OCI-LY1 (cell line): ENCODE measurements at regions not wholly inside any gene's neighbourhood (a gene's known extent, or its start where the extent isn't known, plus 50 kb on each side); places are given as distances from the start of the nearest gene placed in this dataset.

Source experiments
- H2AFZ ChIP-seq: fragments of 200-600 bp; sonication (generic), shearing (Covaris generic); 2 replicates; pipeline ENCODE4 v1.6.0; 2014; ENCODE audit warnings: antibody characterized with exemption, mild to moderate bottlenecking, low read length
- H3F3A ChIP-seq: fragments of 200-600 bp; sonication (generic), shearing (Covaris generic); 2 replicates; pipeline ENCODE4 v1.6.0; 2014; ENCODE audit warnings: mild to moderate bottlenecking, antibody characterized with exemption, low read length, moderate library complexity; ENCODE audit not compliant: insufficient read depth
- H3K27ac ChIP-seq: fragments of 200-600 bp; sonication (generic); 2 replicates; pipeline ENCODE4 v1.5.1; 2014; ENCODE audit warnings: low read length, mixed run types, mild to moderate bottlenecking, low read depth; ENCODE audit not compliant: poor library complexity, severe bottlenecking
- H3K27me3 ChIP-seq: fragments of 200-600 bp; sonication (generic); 2 replicates; pipeline ENCODE4 v1.6.0; 2014; ENCODE audit warnings: antibody characterized with exemption, mild to moderate bottlenecking, low read length, moderate library complexity; ENCODE audit not compliant: insufficient read depth
- H3K36me3 ChIP-seq: fragments of 200-600 bp; sonication (generic); 2 replicates; pipeline ENCODE4 v1.6.1; 2014; ENCODE audit warnings: mild to moderate bottlenecking, antibody characterized with exemption, low read length, moderate library complexity, mixed read lengths; ENCODE audit not compliant: insufficient read depth
- H3K4me1 ChIP-seq: fragments of 200-600 bp; sonication (generic); 2 replicates; pipeline ENCODE4 v1.5.1; 2014; ENCODE audit warnings: mild to moderate bottlenecking, low read length, moderate library complexity; ENCODE audit not compliant: insufficient read depth, severe bottlenecking
- H3K4me2 ChIP-seq: fragments of 200-600 bp; sonication (generic), shearing (Covaris generic); 2 replicates; pipeline ENCODE4 v1.6.1; 2014; ENCODE audit warnings: low read length
- H3K4me3 ChIP-seq: fragments of 200-600 bp; sonication (generic); 2 replicates; pipeline ENCODE4 v1.5.1; 2014; ENCODE audit warnings: low read length, low read depth, mild to moderate bottlenecking, mixed read lengths; ENCODE audit not compliant: poor library complexity, severe bottlenecking
- H3K79me2 ChIP-seq: fragments of 200-600 bp; shearing (Covaris generic); 2 replicates; pipeline ENCODE4 v1.6.1; 2016; ENCODE audit warnings: mixed run types, low read length, mixed read lengths; ENCODE audit not compliant: insufficient read depth
- H3K9ac ChIP-seq: fragments of 200-600 bp; sonication (generic), shearing (Covaris generic); 2 replicates; pipeline ENCODE4 v1.6.1; 2014; ENCODE audit warnings: mild to moderate bottlenecking, low read length, mixed read lengths
- H3K9me2 ChIP-seq: fragments of 200-600 bp; sonication (generic), shearing (Covaris generic); 2 replicates; pipeline ENCODE4 v1.6.1; 2014; ENCODE audit warnings: low read depth, mild to moderate bottlenecking, low read length, mixed read lengths
- H3K9me3 ChIP-seq: fragments of 200-600 bp; shearing (Covaris generic); 2 replicates; pipeline ENCODE4 v1.6.1; 2014; ENCODE audit warnings: low read length, mixed read lengths
- H4K20me1 ChIP-seq: fragments of 200-600 bp; sonication (generic), shearing (Covaris generic); 2 replicates; pipeline ENCODE4 v1.6.0; 2016; ENCODE audit warnings: mild to moderate bottlenecking, low read length; ENCODE audit not compliant: insufficient read depth
- EZH2 ChIP-seq: fragments of 200-600 bp; sonication (generic), shearing (Covaris generic); IDR thresholded peaks from 2 replicates; pipeline ENCODE4 v1.8.0; 2017; ENCODE audit warnings: borderline replicate concordance, mixed run types, mild to moderate bottlenecking, antibody characterized with exemption, low read length, moderate library complexity, mixed read lengths
- TF ChIP-seq, protein P1 (sequence below): fragments of 200-600 bp; sonication (generic), shearing (Covaris generic); IDR thresholded peaks from 2 replicates; pipeline ENCODE4 v1.5.1; 2017; ENCODE audit warnings: mild to moderate bottlenecking, antibody characterized with exemption, low read length, moderate library complexity, mixed read lengths

DNA sequence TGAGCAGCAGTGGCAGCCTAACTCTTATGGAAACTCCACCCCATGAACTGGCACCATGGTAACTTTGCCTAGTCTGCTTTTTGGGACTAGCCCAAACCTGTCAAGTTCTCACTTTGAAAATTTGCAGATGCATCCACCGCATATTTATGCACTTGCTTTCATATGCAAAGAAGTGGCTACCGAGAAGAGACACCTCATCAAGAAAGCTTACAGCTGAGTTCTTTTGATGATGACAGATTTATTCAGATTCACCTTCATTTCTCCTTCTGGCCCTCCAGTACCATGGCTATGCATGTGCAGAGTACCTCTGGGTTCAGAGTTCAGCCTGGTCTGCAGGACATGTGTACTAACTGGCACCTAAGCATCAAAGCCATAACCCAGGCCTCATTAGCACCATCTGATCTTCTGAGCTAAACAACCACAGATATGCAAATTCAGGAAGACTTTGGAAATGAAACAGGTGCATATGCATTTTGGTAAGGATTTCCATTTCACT, 154.3 kb upstream of the TENT5A start:
- Histone ChIP-seq H3K4me2 (no peak overlapping the region), H3K9me2 (no peaks in the 10 kb centered on the region), H3K4me1 (no peaks in the 10 kb centered on the region), H3K36me3 (no peaks in the 10 kb centered on the region), H3K9me3 (no peaks in the 10 kb centered on the region), H3K27ac (no peak overlapping the region), H3K9ac (no peak overlapping the region), H3K79me2 (no peaks in the 10 kb centered on the region), H3F3A (no peaks in the 10 kb centered on the region), H3K27me3 (no peaks in the 10 kb centered on the region), H2AFZ (no peak overlapping the region), H3K4me3 (no peak overlapping the region), H4K20me1 (no peaks in the 10 kb centered on the region)
- TF ChIP-seq, protein P1, sequence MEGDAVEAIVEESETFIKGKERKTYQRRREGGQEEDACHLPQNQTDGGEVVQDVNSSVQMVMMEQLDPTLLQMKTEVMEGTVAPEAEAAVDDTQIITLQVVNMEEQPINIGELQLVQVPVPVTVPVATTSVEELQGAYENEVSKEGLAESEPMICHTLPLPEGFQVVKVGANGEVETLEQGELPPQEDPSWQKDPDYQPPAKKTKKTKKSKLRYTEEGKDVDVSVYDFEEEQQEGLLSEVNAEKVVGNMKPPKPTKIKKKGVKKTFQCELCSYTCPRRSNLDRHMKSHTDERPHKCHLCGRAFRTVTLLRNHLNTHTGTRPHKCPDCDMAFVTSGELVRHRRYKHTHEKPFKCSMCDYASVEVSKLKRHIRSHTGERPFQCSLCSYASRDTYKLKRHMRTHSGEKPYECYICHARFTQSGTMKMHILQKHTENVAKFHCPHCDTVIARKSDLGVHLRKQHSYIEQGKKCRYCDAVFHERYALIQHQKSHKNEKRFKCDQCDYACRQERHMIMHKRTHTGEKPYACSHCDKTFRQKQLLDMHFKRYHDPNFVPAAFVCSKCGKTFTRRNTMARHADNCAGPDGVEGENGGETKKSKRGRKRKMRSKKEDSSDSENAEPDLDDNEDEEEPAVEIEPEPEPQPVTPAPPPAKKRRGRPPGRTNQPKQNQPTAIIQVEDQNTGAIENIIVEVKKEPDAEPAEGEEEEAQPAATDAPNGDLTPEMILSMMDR: no peak
- TF ChIP-seq EZH2: no peak

DNA sequence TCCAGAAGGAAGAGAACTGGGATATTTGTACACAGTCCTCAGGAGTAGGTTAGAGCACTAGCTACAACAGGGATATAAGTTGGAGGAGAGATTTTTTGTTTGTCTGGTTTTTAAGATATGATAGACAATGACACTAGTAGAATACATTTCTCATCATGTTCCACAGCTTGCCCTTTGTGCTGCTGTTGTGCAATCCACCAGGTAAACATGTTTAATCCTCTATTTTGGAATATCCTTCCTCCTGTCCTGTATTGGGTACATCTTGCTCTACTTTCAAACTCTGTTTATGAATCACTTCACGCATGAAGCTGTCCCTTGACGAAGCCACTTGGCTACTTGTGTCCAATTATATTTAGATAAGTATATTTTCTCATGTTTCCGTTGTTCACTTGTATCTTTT, 153.6 kb upstream of the TENT5A start:
- H3K79me2 ChIP-seq: no peaks in the 10 kb centered on the region
- no peaks in the 10 kb centered on the region for H3K4me1 ChIP-seq
- TF ChIP-seq EZH2: no peak
- TF ChIP-seq, protein P1: no peak
- no peaks in the 10 kb centered on the region for H3K9me3 ChIP-seq
- no peaks in the 10 kb centered on the region for H3K36me3 ChIP-seq
- H3K27ac ChIP-seq: no peak overlapping the region
- no peak overlapping the region for H2AFZ ChIP-seq
- H3K27me3 ChIP-seq: no peaks in the 10 kb centered on the region
- H3K9me2 ChIP-seq: no peaks in the 10 kb centered on the region
- no peak overlapping the region for H3K9ac ChIP-seq
- H3F3A ChIP-seq: no peaks in the 10 kb centered on the region
- no peak overlapping the region for H3K4me3 ChIP-seq
- no peaks in the 10 kb centered on the region for H4K20me1 ChIP-seq
- H3K4me2 ChIP-seq: no peak overlapping the region

DNA sequence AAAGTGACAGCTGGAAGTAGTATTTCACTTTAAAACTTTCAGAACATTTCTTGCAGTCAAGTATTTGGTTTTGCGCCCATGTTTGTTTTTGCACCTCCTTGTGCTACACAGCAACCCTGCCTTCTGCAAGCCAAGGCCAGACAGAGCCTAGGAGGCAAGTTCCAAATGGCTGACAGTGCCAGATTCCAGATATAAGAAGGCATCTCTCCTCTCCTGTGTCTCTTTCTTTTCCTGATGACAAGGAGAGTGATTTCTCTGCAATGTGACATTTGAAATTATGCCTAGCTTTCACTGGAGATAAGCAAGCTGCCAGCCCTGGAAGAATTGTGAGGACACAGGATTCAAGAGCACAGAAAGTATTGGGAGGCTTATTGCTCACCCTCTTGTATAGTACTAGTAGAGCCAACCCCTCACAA, 149.1 kb upstream of the TENT5A start:
- Histone ChIP-seq H3K9me3 (no peaks in the 10 kb centered on the region), H3K27ac (no peak overlapping the region), H3K9ac (no peak overlapping the region), H3K4me1 (no peaks in the 10 kb centered on the region), H3K27me3 (no peaks in the 10 kb centered on the region), H3K4me3 (no peak overlapping the region), H3K79me2 (no peaks in the 10 kb centered on the region), H3F3A (no peaks in the 10 kb centered on the region), H3K36me3 (no peaks in the 10 kb centered on the region), H2AFZ (no peak overlapping the region), H3K9me2 (no peaks in the 10 kb centered on the region), H3K4me2 (no peak overlapping the region), H4K20me1 (no peaks in the 10 kb centered on the region)
- TF ChIP-seq, protein P1: no peak
- no peak for TF ChIP-seq EZH2
